Coronary artery (tissue), 2 donors: ENCODE measurements at regions not wholly inside any gene's neighbourhood (a gene's known extent, or its start where the extent isn't known, plus 50 kb on each side); places are given as distances from the start of the nearest gene placed in this dataset.

Experiments
- DNase-seq: peaks from one replicate; pipeline ENCODE4 v3.0.0-alpha.2; 2017; ENCODE audit warnings: low spot score
- H3K27ac ChIP-seq, 2 donors: fragments of 200-600 bp; sonication (generic); one replicate each; pipeline ENCODE4 v1.5.1; 2016 to 2019
- H3K4me3 ChIP-seq: fragments of 200-600 bp; sonication (generic); 2 replicates; pipeline ENCODE4 v1.5.1; 2016; ENCODE audit warnings: mild to moderate bottlenecking, moderate library complexity
- TF ChIP-seq, protein P1 (sequence below): fragments of 200-600 bp; sonication (generic); IDR thresholded peaks from one replicate; pipeline ENCODE4 v1.5.1; 2019; ENCODE audit warnings: antibody characterized with exemption

DNA sequence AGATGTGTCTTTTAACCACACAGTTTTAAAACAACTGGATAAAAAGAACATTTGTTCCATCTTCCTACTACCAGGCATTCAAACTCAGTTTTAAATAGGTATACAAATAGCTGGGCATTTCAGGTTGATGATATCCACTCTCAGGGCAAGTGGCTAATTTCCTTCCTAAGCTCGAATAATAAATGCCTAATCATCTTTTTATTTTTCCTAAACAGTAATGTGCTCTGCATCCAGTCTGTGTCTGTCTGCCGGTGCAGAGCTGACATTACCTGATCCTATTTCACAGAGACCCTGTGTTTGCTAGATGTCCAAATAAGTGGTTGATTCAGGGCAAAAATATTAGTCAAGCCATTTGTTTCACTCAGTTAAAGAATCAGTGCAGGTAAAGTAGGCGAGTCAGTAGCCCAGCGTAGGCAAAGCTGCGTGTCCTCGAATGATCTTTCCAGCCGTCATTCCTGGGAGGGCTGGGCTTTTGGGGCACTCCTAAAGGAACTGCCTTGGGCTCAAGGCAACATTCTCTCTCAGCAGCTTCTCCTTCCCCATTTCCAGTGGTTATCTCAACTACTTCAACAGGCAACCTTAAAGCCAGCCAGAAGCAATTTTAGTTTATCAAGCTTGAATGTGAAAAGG is 74.2 kb upstream of the BMP2 start:
- no peak for DNase-seq
- H3K4me3 ChIP-seq = no peak overlapping the region
- H3K27ac ChIP-seq = no peak overlapping the region
- TF ChIP-seq, protein P1, sequence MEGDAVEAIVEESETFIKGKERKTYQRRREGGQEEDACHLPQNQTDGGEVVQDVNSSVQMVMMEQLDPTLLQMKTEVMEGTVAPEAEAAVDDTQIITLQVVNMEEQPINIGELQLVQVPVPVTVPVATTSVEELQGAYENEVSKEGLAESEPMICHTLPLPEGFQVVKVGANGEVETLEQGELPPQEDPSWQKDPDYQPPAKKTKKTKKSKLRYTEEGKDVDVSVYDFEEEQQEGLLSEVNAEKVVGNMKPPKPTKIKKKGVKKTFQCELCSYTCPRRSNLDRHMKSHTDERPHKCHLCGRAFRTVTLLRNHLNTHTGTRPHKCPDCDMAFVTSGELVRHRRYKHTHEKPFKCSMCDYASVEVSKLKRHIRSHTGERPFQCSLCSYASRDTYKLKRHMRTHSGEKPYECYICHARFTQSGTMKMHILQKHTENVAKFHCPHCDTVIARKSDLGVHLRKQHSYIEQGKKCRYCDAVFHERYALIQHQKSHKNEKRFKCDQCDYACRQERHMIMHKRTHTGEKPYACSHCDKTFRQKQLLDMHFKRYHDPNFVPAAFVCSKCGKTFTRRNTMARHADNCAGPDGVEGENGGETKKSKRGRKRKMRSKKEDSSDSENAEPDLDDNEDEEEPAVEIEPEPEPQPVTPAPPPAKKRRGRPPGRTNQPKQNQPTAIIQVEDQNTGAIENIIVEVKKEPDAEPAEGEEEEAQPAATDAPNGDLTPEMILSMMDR = no peak

DNA sequence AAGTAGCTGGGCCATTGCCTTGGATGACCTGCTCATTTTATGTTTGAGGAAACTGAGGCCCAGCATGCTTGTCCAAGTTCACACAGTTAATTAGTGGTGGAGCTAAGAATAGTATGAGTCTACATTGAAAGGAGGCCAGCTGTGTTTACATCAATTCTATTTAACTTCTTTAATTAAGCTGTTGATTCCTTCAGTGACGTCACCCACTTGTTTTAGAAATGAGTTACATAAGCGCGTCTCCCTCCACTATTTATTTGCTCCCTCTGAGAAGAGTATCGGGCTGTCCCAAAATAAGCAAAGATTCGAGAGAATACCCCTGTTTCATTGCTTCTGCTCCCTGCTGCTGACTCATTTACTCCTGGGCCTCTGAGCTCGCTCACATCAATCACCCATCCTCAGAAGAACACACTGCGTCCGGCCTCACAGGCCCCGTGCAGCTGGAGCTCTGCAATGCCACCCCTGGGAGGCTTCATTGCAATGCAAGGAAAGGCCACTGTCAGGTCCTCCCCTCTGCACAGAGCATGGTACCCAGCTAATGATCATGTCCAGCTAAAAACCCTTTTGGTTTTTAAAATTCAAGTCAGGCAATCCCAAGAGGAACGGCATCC is 74.8 kb upstream of the BMP2 start:
- Histone ChIP-seq H3K4me3 (no peak overlapping the region), H3K27ac (no peak overlapping the region)
- TF ChIP-seq, protein P1 = no peak
- DNase-seq = no peak

DNA sequence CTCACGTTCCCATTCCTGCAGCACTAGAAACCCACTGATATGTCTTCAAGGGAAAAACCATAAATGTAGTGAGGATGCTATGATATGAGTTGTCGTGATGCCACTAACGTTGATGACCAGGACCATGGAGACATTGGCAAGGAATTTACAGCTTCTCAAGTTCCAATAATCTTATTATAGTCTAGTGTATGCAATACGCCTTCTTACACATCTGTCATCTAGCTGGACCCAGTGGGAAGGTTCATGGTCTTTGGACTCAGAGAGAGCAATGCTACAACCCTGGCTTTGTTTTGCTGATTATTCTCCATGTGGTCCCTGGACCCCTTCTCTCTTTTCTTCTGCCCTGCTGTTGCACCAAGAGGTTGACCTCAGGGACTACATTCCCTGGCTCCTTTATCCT is 76.0 kb upstream of the BMP2 start:
- TF ChIP-seq, protein P1 = no peak
- DNase-seq = no peak
- Histone ChIP-seq H3K27ac (no peak overlapping the region), H3K4me3 (no peak overlapping the region)

DNA sequence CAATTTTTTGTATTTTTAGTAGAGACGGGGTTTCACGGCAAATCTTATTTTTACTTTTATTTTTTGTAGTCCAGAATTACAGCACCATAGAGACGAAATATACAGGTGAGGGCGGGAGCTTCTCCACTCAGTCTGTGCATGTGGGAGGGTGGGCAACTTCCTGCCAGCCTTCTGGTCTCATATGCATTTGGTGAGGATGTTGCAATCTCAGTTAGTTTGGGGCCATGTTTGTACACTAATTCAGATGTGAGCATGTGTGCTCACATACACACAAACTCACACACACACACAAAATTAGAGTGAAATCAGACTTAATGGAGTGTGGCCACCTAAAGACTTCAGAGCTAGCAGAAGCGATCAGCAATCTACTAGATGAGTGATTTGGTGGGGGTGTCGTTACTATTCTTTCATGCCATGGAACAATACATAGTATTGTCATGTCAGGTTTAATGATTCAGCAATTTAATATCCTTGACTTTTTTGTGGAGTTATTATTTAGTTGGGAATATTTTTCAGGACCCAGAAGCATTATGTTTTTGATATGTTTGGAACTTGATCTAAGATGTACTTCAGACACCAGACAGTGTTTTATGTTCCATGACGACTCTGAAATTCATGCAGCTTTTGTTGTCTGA is 78.0 kb upstream of the BMP2 start:
- Histone ChIP-seq H3K4me3 (no peak overlapping the region), H3K27ac (no peak overlapping the region)
- DNase-seq = no peak
- TF ChIP-seq, protein P1 = no peak

DNA sequence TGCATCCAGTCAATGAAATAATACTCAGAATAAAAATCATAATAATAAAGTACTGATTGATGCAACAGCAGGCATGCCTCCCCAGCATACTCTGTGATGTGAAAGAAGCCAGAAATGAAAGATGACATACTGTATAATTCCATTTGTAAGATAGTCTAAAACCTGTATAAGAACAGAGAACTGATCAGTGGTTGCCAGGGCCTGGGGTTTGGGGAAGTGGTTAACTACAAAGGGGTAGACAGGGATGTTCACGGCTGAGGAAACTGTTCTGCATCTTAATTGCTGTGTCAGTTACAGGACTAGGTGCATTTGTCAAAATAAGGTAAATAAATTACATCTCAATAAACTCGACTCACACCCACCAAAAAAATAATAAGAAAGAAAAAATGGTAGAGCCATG is 81.3 kb upstream of the BMP2 start:
- Histone ChIP-seq H3K27ac (no peak overlapping the region), H3K4me3 (no peak overlapping the region)
- DNase-seq = no peak
- TF ChIP-seq, protein P1 = no peak

DNA sequence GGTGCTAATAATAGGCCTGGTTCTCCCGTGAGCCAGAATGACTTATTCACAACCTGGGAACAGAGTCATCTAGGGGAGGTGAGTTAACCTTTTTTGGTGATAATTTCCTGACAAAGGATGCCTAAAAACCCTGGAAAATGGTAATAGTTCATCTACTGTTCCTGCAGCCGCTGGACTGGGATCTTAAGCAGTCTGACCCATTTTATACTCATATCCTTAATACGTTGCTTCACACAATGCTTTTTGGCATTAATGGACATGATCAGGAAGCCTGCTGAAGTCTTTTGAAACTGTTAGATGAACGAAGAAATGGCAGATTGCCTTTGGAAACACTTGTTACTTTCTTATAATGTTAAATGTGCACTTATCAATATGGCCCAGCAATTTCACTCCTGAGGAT is 81.9 kb upstream of the BMP2 start:
- DNase-seq = no peak
- no peak overlapping the region for H3K27ac ChIP-seq
- TF ChIP-seq, protein P1 = no peak
- no peak overlapping the region for H3K4me3 ChIP-seq

DNA sequence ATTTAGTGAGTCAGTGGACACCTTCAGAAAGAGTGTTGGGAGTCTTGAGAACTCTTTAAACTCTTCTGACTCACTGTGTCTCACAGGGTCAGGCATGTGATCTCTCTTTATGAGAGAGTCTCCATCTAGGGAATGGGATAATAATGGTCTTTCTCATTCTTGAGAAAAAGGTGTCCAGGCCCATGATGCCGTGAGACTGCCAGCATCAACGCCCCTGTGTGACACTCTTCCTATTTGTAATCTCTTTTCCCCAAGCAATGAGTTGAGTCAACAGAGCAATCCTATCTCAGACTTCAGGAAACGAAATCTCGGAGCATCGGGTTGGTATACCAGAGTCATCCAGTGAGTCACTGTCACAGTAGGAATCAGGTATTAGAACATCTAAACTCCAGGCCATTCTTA is 82.3 kb upstream of the BMP2 start:
- no peak for DNase-seq
- TF ChIP-seq, protein P1 = no peak
- no peak overlapping the region for H3K27ac ChIP-seq

More for the DNA sequence above, 82.3 kb upstream of the BMP2 start:
- no peak overlapping the region for H3K4me3 ChIP-seq
